ENCODE measurements at regions not wholly inside any gene's neighbourhood (a gene's known extent, or its start where the extent isn't known, plus 50 kb on each side); places are given as distances from the start of the nearest gene placed in this dataset.

- DNase-seq (ENCODE audit: low read depth in 2 of 2), result no peak
These were observed 295.5 kb upstream of the RUNX1 start for GRCh38 chr21:35344582-35344981.

- DNase-seq (ENCODE audit: low read depth in 2 of 2), result no peak
These were observed 294.1 kb upstream of the RUNX1 start for GRCh38 chr21:35343046-35343819.

- no peak for DNase-seq (ENCODE audit: low read depth in 2 of 2)
These were observed 293.3 kb upstream of the RUNX1 start for GRCh38 chr21:35342440-35342839.

GRCh38 chr21:35340273-35340672 is 291.2 kb upstream of the RUNX1 start:
- DNase-seq (ENCODE audit: low read depth in 2 of 2), result no peak

- no peak for DNase-seq (ENCODE audit: low read depth in 2 of 2)
These were observed 290.0 kb upstream of the RUNX1 start for GRCh38 chr21:35338881-35339632.

- no peak for DNase-seq (ENCODE audit: low read depth in 2 of 2)
These were observed 289.2 kb upstream of the RUNX1 start for GRCh38 chr21:35338281-35338680.

GRCh38 chr21:35337573-35337972 is 288.5 kb upstream of the RUNX1 start:
- no peak for DNase-seq (ENCODE audit: low read depth in 2 of 2)

- DNase-seq (ENCODE audit: low read depth in 2 of 2), result no peak
These were observed 287.4 kb upstream of the RUNX1 start for GRCh38 chr21:35336534-35336933.

- no peak for DNase-seq (ENCODE audit: low read depth in 2 of 2)
These were observed 286.9 kb upstream of the RUNX1 start for GRCh38 chr21:35335951-35336446.

- DNase-seq (ENCODE audit: low read depth in 2 of 2), result no peak
These were observed 284.9 kb upstream of the RUNX1 start for GRCh38 chr21:35333831-35334618.

- DNase-seq (ENCODE audit: low read depth in 2 of 2), result no peak
These were observed 283.8 kb upstream of the RUNX1 start for GRCh38 chr21:35332841-35333426.

- DNase-seq (ENCODE audit: low read depth in 2 of 2), result no peak
These were observed 281.0 kb upstream of the RUNX1 start for GRCh38 chr21:35329940-35330660.

- DNase-seq (ENCODE audit: low read depth in 2 of 2), result no peak
These were observed 279.9 kb upstream of the RUNX1 start for GRCh38 chr21:35328856-35329455.

- DNase-seq (ENCODE audit: low read depth in 2 of 2), result no peak
These were observed 277.6 kb upstream of the RUNX1 start for GRCh38 chr21:35326677-35327076.

- no peak for DNase-seq (ENCODE audit: low read depth in 2 of 2)
These were observed 276.9 kb upstream of the RUNX1 start for GRCh38 chr21:35325953-35326352.

GRCh38 chr21:35324372-35325220 is 275.5 kb upstream of the RUNX1 start:
- no peak for DNase-seq (ENCODE audit: low read depth in 2 of 2)

GRCh38 chr21:35323947-35324346 is 274.8 kb upstream of the RUNX1 start:
- DNase-seq (ENCODE audit: low read depth in 2 of 2), result no peak

- DNase-seq (ENCODE audit: low read depth in 2 of 2), result no peak
These were observed 272.5 kb upstream of the RUNX1 start for GRCh38 chr21:35321322-35322200.
